GM12873 (cell line): ENCODE measurements at regions not wholly inside any gene's neighbourhood (a gene's known extent, or its start where the extent isn't known, plus 50 kb on each side); places are given as distances from the start of the nearest gene placed in this dataset.

Source experiments
- TF ChIP-seq, protein P1 (sequence below): IDR thresholded peaks from 2 replicates; pipeline ENCODE4 v1.5.1; 2012; ENCODE audit warnings: low read depth, mild to moderate bottlenecking, moderate library complexity, low read length, control low read depth; ENCODE audit not compliant: insufficient read depth; ENCODE audit errors: missing control alignments

DNA sequence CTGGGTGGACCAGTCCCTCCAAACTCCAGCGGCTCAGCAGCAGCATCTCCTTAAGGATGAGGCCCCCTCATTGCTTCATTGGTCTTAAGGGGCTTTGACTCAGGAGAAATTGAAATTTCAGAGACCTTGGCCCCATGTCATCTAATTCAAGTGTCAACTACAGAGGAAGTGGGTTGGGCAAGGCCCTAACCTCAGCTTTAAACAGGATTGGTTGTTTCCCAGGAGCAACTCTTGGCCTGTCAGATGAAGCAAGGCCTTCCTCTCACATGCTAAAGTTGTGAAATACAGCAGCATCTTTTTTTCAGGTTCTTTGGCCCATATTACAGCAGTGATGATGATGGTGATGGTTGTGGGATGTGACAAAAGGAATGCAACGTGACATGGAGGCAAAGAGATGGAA lies 348.3 kb downstream of the ICE1 start:
- TF ChIP-seq, protein P1, sequence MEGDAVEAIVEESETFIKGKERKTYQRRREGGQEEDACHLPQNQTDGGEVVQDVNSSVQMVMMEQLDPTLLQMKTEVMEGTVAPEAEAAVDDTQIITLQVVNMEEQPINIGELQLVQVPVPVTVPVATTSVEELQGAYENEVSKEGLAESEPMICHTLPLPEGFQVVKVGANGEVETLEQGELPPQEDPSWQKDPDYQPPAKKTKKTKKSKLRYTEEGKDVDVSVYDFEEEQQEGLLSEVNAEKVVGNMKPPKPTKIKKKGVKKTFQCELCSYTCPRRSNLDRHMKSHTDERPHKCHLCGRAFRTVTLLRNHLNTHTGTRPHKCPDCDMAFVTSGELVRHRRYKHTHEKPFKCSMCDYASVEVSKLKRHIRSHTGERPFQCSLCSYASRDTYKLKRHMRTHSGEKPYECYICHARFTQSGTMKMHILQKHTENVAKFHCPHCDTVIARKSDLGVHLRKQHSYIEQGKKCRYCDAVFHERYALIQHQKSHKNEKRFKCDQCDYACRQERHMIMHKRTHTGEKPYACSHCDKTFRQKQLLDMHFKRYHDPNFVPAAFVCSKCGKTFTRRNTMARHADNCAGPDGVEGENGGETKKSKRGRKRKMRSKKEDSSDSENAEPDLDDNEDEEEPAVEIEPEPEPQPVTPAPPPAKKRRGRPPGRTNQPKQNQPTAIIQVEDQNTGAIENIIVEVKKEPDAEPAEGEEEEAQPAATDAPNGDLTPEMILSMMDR = no peak

DNA sequence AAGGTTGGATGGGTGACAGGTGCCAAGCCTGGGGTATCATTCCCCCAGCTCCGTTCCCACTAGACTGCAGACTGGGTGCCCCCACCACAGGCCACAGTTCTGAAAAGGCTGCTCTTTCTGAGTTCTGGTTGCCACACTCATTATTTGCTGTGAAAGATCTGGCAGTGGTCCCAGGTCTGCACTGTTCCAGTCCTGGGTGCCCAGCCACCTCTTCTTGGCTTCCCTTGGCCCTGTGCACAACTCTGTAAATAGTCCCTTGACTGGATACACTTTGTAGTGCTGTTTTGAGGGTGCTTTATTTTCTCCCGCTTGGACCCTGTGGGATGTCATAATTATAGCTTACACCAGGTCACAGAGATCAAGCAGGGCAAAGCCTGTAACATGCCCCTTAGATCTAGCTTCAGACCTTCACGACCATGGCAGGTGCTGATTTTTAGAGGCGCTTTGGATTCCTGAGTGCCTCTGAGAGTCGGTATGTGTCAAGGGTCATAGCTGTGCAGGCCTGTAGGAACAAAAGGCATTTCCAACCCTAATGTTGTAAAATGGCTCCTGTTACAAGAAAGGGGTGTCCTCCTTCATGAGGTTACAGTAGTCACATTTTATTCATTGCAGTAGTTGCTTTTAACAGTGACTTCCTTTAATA lies 344.9 kb downstream of the ICE1 start:
- TF ChIP-seq, protein P1 = no peak

DNA sequence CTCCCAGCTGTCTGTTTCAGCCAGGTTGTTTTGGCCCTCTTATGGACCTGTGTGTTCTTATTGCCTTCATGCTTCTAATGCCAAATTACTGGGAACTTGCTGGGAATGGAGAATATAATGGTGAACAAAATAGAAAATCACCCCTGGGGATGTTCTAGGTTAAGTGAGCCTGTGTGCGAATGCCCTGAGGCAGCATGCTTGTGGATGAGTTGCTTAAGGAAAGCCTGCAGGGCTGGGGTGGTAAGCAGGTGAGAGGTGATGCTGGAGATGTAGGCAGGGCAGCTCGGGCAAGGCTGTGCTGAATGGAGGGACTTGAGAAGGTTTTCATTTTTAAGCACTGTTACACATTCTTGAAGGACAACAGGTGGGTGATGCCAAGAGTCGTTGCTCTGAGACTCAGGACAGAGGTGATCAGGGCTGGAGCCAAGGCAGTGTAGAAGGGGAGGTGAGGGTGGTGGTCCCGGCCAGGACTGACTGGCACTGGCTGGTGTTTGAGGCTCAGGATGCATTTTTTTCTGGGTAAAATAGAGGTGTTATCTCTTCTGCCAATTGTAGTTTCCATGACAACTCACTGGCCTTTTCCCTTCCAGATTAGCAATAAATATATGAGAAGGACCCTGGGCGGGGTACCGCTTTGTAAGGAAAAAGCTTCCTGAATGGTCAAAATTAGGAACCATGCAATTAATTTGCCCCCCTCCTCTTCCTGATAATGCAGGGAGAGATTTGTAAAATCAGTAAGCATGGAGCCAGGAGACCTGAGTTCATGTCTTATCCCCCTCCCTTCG lies 342.8 kb downstream of the ICE1 start:
- TF ChIP-seq, protein P1 = no peak

DNA sequence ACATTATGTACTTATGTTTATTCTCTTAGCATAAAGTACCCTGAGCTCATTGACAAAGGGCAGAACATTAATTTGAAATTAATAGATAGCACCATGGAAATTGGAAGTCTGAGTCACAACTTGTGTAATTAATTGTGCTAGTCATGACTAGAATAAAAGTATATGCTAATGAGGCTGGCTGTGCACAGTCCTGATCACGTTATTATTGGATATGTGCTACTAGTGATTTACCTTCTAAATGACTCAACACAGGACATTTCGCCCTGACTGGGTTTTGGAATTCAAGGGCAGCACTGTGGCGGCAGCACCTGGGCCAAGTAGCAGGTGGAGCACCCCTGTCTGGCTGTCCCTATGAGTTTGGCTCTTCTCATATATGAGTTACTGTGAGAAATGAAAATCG lies 341.8 kb downstream of the ICE1 start:
- TF ChIP-seq, protein P1 = no peak

DNA sequence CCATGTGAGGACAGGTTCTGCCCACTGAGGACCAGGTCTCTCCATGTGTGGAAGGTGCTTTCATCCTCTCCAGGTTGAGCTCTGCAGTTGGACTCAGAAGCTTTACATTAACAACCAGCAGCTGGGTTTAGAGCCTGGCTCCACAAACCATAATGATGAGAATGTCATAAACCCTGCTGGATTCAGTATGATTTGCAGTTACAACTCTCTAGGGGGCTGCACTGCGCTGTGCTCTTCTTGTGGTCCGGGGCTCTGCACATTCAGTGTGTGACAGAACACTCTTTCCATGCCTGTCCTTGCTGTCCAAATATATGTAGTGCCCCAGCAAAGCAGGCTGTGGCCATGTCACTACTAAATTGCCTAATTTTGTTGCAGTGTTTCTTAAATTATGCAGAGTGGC lies 334.3 kb downstream of the ICE1 start:
- TF ChIP-seq, protein P1 = no peak

DNA sequence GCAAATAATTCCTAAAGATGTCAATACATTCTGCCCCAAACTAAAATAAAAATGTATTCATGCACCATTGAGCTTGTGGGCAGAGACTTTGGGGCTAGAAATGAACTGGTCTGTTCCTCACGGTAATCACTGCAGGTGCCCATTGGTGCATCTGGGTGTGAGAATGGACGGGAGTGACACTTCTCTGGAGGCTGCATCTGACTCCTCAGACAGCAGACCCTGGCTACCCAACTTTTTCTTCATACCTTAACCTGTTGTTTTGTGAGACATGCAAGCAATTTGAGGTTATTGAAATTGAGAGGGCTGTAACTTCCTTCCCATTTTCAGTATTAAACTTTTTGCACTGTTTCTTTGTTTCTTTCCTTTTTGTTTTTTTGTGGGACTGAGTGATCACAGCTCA lies 333.4 kb downstream of the ICE1 start:
- TF ChIP-seq, protein P1 = no peak

DNA sequence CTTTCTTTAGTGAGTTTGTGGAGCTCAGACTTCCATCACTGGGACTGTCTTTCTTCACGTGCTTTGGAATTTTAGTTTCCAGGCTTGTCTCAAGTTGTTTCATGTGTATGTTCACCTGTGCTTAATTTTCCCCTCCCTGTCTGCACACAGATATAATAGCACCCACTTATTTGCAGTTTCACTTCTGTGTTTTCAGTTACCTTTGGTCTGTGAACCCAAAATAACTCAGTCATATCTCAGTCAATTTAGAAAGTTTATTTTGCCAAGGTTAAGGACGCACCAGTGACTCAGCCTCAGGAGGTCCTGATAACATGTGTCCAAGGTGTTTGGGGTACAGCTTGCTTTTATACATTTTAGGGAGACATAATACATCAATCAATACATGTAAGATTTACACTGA lies 330.4 kb downstream of the ICE1 start:
- TF ChIP-seq, protein P1 = no peak
